ENCODE measurements at regions not wholly inside any gene's neighbourhood (a gene's known extent, or its start where the extent isn't known, plus 50 kb on each side); places are given as distances from the start of the nearest gene placed in this dataset.

GRCh38 chr15:61449186-61449702 is 220.1 kb upstream of the RORA start:
- TF ChIP-seq E2F1 (CRISPR knock-in tag; IDR thresholded peaks at IDR 0.05) (no peak), IRF9 (tag; IDR thresholded peaks at IDR 0.05) (no peak), TSHZ1 (CRISPR knock-in tag; IDR thresholded peaks at IDR 0.05) (no peak), KDM1A (IDR thresholded peaks at IDR 0.05) (no peak), LCOR (CRISPR knock-in tag; IDR thresholded peaks at IDR 0.05) (no peak), NRF1 (conservative IDR thresholded peaks at IDR 0.05 in 1 of 2, IDR thresholded peaks at IDR 0.05 in 1 of 2) (no peak)

Data from K562 (cell line).